KOPT-K1 (cell line): ENCODE measurements at regions not wholly inside any gene's neighbourhood (a gene's known extent, or its start where the extent isn't known, plus 50 kb on each side); places are given as distances from the start of the nearest gene placed in this dataset.
A peak's percentile ranks its signal among the peaks of the same experiment; 100 is the strongest.
"Not testable (repeated sequence)": the region's sequence is repeated elsewhere in the genome, so short reads cannot be mapped to it uniquely, and the experiment has no call there.

Source experiments
- H3K27ac ChIP-seq: fragments of 200-600 bp; sonication (generic); 2 replicates; pipeline ENCODE4 v1.5.1; 2016; ENCODE audit warnings: antibody characterized with exemption, mild to moderate bottlenecking, low read depth, low read length; ENCODE audit not compliant: poor library complexity, severe bottlenecking
- H3K36me3 ChIP-seq: fragments of 200-600 bp; sonication (generic); 2 replicates; pipeline ENCODE4 v1.5.1; 2017; ENCODE audit warnings: antibody characterized with exemption, mild to moderate bottlenecking, low read length, moderate library complexity; ENCODE audit not compliant: insufficient read depth
- H3K9me3 ChIP-seq: fragments of 200-600 bp; sonication (generic); 2 replicates; pipeline ENCODE4 v1.5.1; 2017; ENCODE audit warnings: antibody characterized with exemption, low read length, mild to moderate bottlenecking; ENCODE audit not compliant: insufficient read depth, poor library complexity, severe bottlenecking

DNA sequence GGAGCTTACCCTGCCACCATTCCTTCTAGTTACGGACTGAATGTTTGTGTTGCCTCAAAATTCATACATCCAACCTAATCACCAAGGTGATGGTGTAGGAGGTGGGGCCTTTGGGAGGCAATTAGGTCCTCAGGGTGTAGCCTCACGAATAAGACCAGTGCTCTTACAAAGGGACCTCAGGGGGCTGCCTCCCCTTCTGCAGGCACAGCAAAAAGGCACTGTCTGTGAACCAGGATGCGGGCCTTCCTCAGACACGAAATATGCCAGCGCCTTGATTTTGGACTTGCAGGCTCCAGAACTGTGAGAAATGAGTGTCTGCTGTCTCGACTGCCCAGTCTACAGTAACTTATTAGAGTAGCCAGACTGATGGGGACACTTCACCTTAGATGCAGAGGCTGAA lies 150.4 kb upstream of the HDAC4 start:
- Histone ChIP-seq H3K9me3 (no peaks in the 10 kb centered on the region), H3K36me3 (no peaks in the 10 kb centered on the region), H3K27ac (peak overlapping the region; percentile 95)

GRCh38 chr2:239550357-239550756 lies 149.5 kb upstream of the HDAC4 start:
- Histone ChIP-seq H3K27ac (peak overlapping the region; percentile 95), H3K9me3 (no peaks in the 10 kb centered on the region), H3K36me3 (no peaks in the 10 kb centered on the region)

- H3K36me3 ChIP-seq, result no peaks in the 10 kb centered on the region
- peak overlapping the region; percentile 95 for H3K27ac ChIP-seq
- no peaks in the 10 kb centered on the region for H3K9me3 ChIP-seq
These were observed 149.0 kb upstream of the HDAC4 start for GRCh38 chr2:239549711-239550255.

DNA sequence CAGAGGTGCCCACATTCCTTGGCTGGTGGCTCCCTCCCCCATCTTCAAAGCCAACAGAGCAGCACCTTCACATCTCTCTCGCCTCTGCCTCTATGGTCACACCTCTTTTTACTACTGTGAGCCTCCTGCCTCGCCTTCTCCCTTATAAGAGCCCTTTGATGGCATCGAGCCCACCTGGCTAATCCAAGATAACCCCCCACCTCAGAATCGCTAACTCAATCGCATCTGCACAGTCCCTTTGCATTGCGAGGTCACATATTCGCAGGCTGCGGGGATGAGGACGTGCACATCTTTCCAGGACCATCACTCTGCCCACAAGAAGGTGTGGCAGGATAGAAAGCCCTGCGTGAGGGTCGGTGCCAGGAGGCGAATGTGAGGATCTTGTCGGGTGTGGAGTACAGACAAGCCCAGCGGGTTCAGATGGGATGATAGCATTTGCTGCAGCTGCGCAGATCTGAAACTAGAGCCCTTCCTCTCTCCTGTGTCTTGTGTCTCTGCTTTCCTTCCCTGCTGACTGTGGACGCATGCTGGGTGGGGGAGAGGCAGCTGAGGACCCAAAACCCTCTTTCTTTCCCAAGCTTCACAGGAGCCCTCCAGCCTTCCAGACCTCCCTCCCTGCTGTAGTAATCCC lies 148.3 kb upstream of the HDAC4 start:
- Histone ChIP-seq H3K27ac (peak overlapping the region; percentile 95), H3K9me3 (no peaks in the 10 kb centered on the region), H3K36me3 (no peaks in the 10 kb centered on the region)

- Histone ChIP-seq H3K36me3 (no peaks in the 10 kb centered on the region), H3K27ac (peak overlapping the region; percentile 95)
These were observed 147.6 kb upstream of the HDAC4 start for GRCh38 chr2:239548451-239548871.

DNA sequence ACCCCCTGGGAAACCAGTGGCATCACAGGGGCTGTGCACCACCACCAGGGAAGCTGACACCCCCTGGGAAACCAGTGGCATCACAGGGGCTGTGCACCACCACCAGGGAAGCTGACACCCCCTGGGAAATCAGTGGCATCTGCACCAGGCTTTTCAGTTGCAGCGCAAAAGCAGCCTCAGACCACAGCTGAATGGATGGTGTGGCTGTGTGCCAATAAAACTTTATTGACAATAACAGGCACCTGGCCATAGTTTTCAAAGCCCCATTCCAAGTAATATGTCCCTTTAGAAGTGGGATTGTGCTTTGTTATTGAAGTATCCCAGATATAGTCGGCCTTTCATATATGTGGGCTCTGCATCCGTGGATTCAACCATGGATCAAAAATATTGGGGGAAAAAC lies 146.3 kb upstream of the HDAC4 start:
- H3K36me3 ChIP-seq, H3K9me3 ChIP-seq: not testable (repeated sequence)
- H3K27ac ChIP-seq, result peak overlapping the region; percentile 95

More at GRCh38 chr2:239548451-239548871, 147.6 kb upstream of the HDAC4 start:
- no peaks in the 10 kb centered on the region for H3K9me3 ChIP-seq

DNA sequence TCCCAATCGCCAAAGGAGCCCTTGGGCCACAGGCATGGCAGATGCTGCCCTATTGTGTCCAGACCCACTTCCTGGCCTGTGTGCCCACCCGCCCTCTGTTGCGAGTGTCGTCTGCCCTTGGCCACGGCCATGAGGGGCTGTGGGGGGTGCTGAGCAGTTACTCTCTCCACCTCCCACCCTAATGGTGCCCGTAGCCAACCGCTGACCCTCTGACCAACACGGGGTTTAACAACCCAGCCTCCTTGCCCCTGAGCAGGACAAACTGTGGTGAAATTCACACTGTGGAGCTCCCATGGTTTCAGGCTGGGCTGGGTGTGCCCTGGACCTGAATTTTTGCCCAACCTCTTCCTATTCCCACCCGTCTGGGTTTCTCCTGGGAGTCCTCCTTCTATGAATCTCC lies 145.7 kb upstream of the HDAC4 start:
- peak overlapping the region; percentile 95 for H3K27ac ChIP-seq
- no peaks in the 10 kb centered on the region for H3K9me3 ChIP-seq

GRCh38 chr2:239545741-239546392 lies 145.0 kb upstream of the HDAC4 start:
- Histone ChIP-seq H3K9me3 (no peaks in the 10 kb centered on the region), H3K27ac (peak overlapping the region; percentile 95), H3K36me3 (no peaks in the 10 kb centered on the region)

More for the DNA sequence above, 145.7 kb upstream of the HDAC4 start:
- no peaks in the 10 kb centered on the region for H3K36me3 ChIP-seq

DNA sequence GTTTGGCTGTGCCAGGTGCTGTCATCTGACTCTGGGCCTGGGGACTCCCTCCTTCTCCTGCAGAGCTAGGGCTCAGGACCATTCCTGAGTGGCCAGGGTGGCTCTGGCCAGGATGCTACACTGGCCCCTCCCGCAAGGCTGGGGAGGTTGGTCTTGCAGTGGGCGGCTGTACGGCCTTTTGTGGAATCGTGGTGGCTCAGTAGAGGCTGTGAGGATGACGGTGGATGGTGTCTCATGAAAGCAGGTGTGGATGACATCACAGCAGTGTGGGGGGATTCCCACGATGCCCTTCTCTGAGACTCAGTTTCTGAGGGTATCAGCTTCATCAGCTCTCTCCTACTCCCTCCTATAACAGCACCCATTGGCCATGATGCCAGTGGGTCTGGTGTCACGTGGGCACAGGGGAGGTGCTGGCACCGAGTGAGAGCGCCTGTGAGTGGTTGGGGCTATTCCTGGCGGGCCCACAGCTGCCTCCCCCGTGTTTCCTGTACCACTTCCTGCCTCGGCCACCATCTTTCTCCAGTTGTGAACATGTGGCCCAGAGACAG lies 144.2 kb upstream of the HDAC4 start:
- Histone ChIP-seq H3K36me3 (no peaks in the 10 kb centered on the region), H3K9me3 (no peaks in the 10 kb centered on the region), H3K27ac (peak overlapping the region; percentile 95)

GRCh38 chr2:239544143-239544917 lies 143.5 kb upstream of the HDAC4 start:
- no peaks in the 10 kb centered on the region for H3K36me3 ChIP-seq
- no peaks in the 10 kb centered on the region for H3K9me3 ChIP-seq
- H3K27ac ChIP-seq, result peak overlapping the region; percentile 95

DNA sequence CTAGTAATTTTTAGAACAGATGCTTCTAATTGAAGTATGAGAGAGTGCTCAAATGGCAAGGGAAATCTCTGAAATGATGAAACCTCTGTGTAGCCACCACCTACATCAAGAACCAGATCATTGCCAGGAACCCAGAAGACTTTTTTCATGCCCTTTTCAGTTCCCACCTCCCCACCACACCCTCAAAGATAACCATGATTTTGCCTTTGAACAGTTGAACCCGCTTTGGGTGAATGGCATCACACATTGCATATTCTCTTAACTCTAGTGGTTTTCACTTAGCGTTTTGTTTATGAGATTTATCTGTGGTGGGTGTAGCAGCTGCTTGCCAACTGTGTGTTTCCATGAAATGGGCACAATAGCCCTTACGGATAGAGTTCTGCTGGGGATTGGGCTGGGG lies 142.9 kb upstream of the HDAC4 start:
- no peaks in the 10 kb centered on the region for H3K36me3 ChIP-seq
- H3K9me3 ChIP-seq, result no peaks in the 10 kb centered on the region
- H3K27ac ChIP-seq, result peak overlapping the region; percentile 95

- H3K27ac ChIP-seq, result peak overlapping the region; percentile 33
- H3K36me3 ChIP-seq, result no peaks in the 10 kb centered on the region
- H3K9me3 ChIP-seq, result peaks cover under 1% of the 10 kb centered on the region
These were observed 139.4 kb upstream of the HDAC4 start for GRCh38 chr2:239540174-239540573.

DNA sequence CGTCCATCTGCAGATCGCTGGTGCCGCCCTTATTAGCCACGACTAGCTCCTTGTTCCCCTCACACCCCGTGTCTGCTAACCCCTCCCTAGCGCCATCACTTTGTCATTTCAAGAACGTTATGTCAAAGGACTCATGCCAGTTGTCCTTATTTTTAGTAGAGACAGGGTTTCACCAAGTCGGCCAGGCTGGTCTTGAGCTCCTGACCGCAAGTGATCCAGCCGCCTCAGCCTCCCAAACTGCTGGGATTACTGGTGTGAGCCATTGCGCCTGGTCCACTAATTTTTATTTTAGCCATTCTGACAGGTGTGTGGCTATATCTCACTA lies 138.9 kb upstream of the HDAC4 start:
- Histone ChIP-seq H3K9me3 (peaks cover 5% of the 10 kb centered on the region), H3K36me3 (no peaks in the 10 kb centered on the region), H3K27ac (no peak overlapping the region)

DNA sequence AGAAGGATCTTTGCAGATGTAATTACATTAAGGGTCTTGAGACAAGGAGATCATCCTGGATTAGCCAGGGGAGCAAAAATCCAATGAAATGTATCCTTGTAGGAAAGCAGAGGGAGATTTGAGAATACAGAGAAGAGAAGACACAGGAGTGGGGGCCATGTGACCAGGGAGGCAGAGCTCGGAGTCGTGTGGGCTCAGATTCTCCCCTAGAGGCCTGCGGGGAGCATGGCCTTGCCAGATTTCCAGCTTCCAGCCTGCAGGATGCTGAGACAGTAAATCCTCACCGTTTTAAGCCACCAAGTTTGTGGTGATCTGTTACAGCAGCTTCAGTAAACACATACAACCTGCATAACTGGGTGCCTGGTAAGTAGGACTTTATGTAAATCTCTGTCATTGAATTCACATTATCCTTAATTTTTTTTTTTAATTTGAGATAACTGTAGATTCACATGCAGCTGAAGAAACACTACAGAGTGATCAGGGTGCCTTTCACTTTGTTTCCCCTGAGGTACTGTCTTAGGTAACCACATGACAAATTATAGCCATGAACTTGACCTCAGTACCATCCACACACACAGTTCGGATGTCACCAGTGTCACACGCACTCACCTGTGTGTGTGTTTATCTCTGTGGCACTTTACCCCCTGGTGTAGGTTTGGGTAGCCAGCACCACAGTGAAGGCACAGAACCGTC lies 138.4 kb upstream of the HDAC4 start:
- Histone ChIP-seq H3K27ac (no peak overlapping the region), H3K36me3 (no peaks in the 10 kb centered on the region), H3K9me3 (peaks cover 8% of the 10 kb centered on the region)
